Natural killer cell treated with Interleukin-12 subunit alpha and Interleukin-12 subunit beta and Interleukin-15 and Interleukin-18, amount 100 ng/mL, for 72 hours (primary cell): ENCODE measurements at regions not wholly inside any gene's neighbourhood (a gene's known extent, or its start where the extent isn't known, plus 50 kb on each side); places are given as distances from the start of the nearest gene placed in this dataset.

Source experiments
- ATAC-seq, 2 donors: fragments of 150-1000 bp; cut with Tn5 transposase in 1 of 2; sonication (Bioruptor Pico), chemical (Tn5 transposase) in 1 of 2; 2 replicates each; pipeline ENCODE4 v1.10.0; 2021
- DNase-seq: peaks from one replicate; pipeline ENCODE4 v3.0.0; 2022; ENCODE audit warnings: low spot score
- H3K27ac Mint-ChIP-seq, 2 donors: 1 replicate in 1 of 2; 2 replicates in 1 of 2; pipeline ENCODE4 v1.8.0; 2022; ENCODE audit warnings: mixed read lengths in 2 of 2, mild to moderate bottlenecking in 1 of 2, moderate library complexity in 1 of 2
- H3K27me3 Mint-ChIP-seq, 2 donors: 1 replicate in 1 of 2; 2 replicates in 1 of 2; pipeline ENCODE4 v1.8.0; 2022; ENCODE audit warnings: mixed read lengths in 2 of 2
- H3K36me3 Mint-ChIP-seq: one replicate; pipeline ENCODE4 v1.8.0; 2022; ENCODE audit warnings: mixed read lengths
- H3K4me1 Mint-ChIP-seq, 2 donors: 1 replicate in 1 of 2; 2 replicates in 1 of 2; pipeline ENCODE4 v1.8.0; 2022; ENCODE audit warnings: low read depth in 2 of 2, mixed read lengths in 2 of 2, mild to moderate bottlenecking in 1 of 2
- H3K4me3 Mint-ChIP-seq: one replicate; pipeline ENCODE4 v1.8.0; 2022; ENCODE audit warnings: mixed read lengths
- H3K9me3 Mint-ChIP-seq: 2 replicates; pipeline ENCODE4 v1.8.0; 2022; ENCODE audit warnings: mixed read lengths

DNA sequence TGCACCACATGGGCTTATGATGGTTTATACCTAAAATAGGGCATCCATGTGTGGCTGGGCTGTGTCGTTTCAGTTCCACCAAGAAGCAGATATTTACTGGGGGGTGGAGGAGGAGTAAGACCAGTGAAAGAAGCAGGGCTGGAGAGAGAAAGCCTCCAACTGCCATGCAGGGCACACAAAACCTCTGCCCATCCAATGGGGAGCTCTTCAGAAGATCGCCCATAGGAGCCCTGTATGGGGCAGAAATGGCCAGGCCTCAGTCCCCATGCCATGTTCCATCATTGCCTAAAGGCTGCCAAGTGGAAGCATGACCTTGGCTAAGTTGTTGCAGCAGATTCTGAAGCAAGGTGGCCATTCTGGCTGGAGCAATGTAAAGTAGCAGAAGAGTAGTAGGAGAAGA lies 277.0 kb downstream of the MEX3B start:
- no peaks in the 10 kb centered on the region for H3K4me1 Mint-ChIP-seq
- H3K9me3 Mint-ChIP-seq: no peaks in the 10 kb centered on the region
- no peak overlapping the region for H3K4me3 Mint-ChIP-seq
- H3K27me3 Mint-ChIP-seq: peaks cover 0 to 10% of the 10 kb centered on the region in 2 donors
- no peak for DNase-seq
- no peak overlapping the region for H3K27ac Mint-ChIP-seq
- no peaks in the 10 kb centered on the region for H3K36me3 Mint-ChIP-seq
- ATAC-seq: peak in 1 of 2 donors; percentile 52

DNA sequence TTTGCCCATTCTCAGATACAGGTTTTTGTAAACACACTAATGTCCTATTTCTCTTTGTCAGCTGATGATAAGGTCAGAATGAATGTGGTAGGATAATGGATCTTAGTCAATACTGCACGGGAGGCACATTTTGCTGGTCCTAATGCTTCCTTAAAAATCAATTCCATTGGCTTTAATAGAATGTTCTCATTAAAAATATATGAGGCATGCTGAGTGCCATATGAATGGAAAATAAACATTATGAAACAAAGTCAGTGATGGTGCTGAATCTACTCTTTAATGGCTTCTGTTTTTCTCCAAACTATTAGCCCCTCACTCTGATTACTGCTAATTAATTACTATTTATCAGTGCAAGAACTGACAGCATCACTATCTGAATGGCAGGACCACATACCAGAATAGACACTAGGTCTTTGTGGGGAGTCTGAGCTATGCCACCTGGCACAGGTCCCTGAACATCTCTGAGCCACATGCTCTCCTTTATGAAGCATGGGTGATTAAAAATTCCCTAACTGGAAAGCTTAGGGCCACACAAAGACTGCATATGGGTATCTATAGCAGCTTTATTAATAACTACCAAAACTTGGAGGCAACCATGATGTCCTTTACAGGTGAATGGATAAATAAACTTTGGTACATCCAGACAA lies 278.9 kb downstream of the MEX3B start:
- Mint-ChIP-seq H3K4me1 (no peaks in the 10 kb centered on the region), H3K27me3 (peaks cover 0 to 10% of the 10 kb centered on the region in 2 donors), H3K4me3 (no peak overlapping the region), H3K27ac (no peak overlapping the region), H3K9me3 (no peaks in the 10 kb centered on the region), H3K36me3 (no peaks in the 10 kb centered on the region)
- no peak for ATAC-seq
- DNase-seq: no peak

DNA sequence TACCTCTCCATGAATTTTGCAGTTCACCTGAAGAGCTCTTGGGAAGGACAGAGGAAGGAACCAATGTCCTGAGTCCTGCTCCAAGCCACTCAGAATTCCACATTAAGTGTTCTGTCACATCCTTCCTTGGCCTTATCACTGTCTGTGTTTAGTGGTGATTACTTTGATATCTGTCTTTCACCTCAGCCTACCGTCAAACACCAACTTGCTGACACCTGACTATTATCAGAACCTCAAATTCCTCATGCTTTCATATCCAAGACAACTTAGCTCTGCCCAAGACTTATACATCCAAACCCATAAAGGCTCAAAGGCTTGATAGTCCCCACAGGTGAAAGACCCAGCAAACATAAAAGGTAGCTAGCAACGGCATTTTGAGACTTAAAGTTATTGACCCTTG lies 280.0 kb downstream of the MEX3B start:
- Mint-ChIP-seq H3K36me3 (no peaks in the 10 kb centered on the region), H3K4me3 (no peak overlapping the region), H3K27ac (no peak overlapping the region), H3K9me3 (no peaks in the 10 kb centered on the region), H3K27me3 (peaks cover 0 to 10% of the 10 kb centered on the region in 2 donors), H3K4me1 (no peaks in the 10 kb centered on the region)
- ATAC-seq (no peak), DNase-seq (no peak)

DNA sequence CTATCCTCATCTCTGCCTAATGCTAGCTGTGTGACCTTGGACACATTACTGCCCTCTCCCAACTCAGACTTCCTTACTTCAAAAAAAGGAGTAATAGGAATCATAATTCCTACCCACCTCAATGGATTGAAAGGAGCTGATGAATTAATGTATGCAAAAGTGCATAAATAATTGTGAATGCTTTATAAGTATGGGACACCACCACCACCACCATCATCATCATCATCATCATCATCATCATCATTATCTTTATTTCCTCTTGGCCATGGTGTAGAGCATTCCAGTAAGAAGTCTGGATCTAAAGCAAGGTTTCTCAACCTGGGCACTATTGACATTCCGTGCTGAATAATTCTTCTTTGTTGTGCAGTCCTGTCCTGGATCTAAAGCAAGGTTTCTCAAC lies 282.5 kb downstream of the MEX3B start:
- peaks cover 2 to 12% of the 10 kb centered on the region in 2 donors for H3K27me3 Mint-ChIP-seq
- ATAC-seq (no peak), DNase-seq (no peak)
- no peaks in the 10 kb centered on the region for H3K4me1 Mint-ChIP-seq
- no peaks in the 10 kb centered on the region for H3K9me3 Mint-ChIP-seq
- H3K4me3 Mint-ChIP-seq: no peak overlapping the region
- no peaks in the 10 kb centered on the region for H3K36me3 Mint-ChIP-seq
- H3K27ac Mint-ChIP-seq: no peak overlapping the region

DNA sequence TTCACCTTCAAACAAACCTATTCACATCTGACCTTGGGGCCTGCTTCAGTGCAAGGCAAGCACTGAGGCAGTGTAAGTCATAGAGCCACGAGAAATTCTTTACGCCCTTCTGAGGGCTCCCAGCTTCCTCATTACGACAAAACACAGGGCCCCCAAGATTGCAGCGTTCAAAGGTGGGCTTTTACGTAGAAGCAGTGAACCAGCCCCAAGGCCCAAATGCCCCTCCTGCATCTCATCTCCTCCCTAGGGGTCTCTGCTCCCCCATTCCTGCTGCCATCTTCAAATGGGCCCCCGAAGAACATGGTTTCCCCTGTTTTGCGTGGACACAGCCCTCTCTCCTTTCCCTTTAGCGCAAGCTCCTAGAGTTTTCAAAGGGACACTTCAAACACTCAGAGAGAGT lies 285.1 kb downstream of the MEX3B start:
- DNase-seq (no peak), ATAC-seq (no peak)
- Mint-ChIP-seq H3K36me3 (no peaks in the 10 kb centered on the region), H3K9me3 (no peaks in the 10 kb centered on the region), H3K4me1 (no peaks in the 10 kb centered on the region), H3K4me3 (no peak overlapping the region), H3K27me3 (peaks cover 5 to 9% of the 10 kb centered on the region in 2 donors), H3K27ac (no peak overlapping the region)

DNA sequence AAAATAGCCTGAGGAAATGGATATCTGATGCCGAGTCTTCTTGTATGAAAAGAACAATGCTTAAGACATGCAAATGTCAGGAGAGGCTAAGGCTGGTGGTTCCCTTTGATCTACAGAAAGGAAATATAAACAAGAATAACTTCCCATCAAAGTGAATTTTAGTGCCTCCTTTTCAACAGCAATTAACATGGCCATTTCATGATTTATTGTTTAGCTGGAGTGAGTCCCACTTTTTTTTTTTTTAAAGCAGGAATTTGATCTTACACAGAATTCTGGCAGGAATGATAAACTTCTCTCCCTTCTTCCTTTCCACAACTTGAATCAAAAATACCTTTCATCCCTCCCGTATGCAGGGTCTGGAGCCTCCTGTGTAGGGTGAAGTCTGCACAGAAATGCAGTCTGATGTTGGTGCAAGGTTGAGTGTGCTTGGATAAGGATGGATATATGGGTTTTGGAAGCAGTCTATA lies 287.0 kb downstream of the MEX3B start:
- H3K36me3 Mint-ChIP-seq: no peaks in the 10 kb centered on the region
- DNase-seq: no peak

DNA sequence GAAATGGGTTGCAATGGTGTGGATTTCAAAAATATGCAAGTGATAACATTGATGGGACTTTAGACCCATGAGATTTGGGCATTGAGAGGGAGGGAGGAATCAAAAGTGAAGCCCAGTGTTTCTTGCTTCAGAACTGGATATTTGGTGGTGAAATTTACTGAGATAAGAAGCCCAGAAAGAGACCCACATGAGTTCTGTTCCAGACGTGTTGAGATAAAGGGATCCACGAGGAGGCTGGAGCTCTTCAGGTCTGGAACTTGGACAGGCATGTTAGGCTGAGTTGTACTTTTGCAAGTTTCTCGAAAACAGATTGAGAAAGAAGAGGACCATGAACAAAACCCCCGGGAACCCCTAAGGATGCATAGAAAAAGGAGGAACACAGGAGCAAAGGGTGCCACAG lies 290.2 kb downstream of the MEX3B start:
- no peak for ATAC-seq
- Mint-ChIP-seq H3K36me3 (no peaks in the 10 kb centered on the region), H3K9me3 (no peaks in the 10 kb centered on the region), H3K4me1 (no peaks in the 10 kb centered on the region), H3K4me3 (no peak overlapping the region), H3K27me3 (peaks cover 8 to 17% of the 10 kb centered on the region in 2 donors), H3K27ac (no peak overlapping the region)
- no peak for DNase-seq

More for the DNA sequence above, 287.0 kb downstream of the MEX3B start:
- no peak for ATAC-seq
- Mint-ChIP-seq H3K4me3 (no peak overlapping the region), H3K27ac (no peak overlapping the region), H3K4me1 (no peaks in the 10 kb centered on the region), H3K27me3 (peaks cover 8 to 17% of the 10 kb centered on the region in 2 donors), H3K9me3 (no peaks in the 10 kb centered on the region)

DNA sequence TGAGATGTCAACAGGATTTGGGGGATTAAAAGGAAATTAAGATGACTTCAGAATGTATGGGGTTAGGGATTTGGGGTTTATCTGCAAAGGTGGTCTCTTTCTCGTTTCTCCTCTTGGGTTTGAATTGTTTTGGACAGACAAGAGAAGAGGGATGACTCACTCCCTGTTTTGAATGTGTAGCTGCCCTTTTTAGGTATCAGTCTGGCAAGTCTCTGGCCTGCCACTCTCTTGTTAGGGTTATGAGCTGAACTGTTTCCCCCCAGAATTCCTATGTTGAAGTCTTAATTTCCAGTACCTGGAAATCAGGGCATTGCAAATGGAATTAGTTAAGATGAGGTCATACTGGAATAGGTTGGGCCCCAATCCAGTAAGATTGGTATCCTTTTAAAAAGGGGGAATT lies 291.7 kb downstream of the MEX3B start:
- no peak overlapping the region for H3K27ac Mint-ChIP-seq
- H3K9me3 Mint-ChIP-seq: no peaks in the 10 kb centered on the region
- no peak for ATAC-seq
- H3K27me3 Mint-ChIP-seq: peaks cover 6 to 17% of the 10 kb centered on the region in 2 donors
- H3K4me1 Mint-ChIP-seq: no peaks in the 10 kb centered on the region
- H3K4me3 Mint-ChIP-seq: no peak overlapping the region
- no peaks in the 10 kb centered on the region for H3K36me3 Mint-ChIP-seq
- DNase-seq: no peak

DNA sequence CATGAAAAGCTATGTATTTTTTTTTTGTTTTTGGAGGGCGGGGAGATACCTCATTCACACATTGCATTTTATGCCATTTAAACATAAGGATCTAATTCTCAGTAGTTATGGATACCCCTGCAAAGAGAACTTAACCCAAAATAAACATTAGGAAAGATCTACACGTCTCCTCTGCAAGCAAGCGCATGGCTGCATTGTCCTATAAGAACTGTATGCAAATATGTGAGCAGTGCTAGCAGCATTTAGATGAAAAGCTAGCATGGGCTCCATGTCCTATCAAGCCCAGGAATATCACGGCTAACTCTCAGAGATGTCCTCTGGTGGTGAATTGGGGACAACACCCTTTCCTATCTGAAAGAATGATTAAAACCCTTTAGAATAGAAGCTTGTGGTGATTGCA lies 292.8 kb downstream of the MEX3B start:
- H3K27ac Mint-ChIP-seq: no peak overlapping the region

DNA sequence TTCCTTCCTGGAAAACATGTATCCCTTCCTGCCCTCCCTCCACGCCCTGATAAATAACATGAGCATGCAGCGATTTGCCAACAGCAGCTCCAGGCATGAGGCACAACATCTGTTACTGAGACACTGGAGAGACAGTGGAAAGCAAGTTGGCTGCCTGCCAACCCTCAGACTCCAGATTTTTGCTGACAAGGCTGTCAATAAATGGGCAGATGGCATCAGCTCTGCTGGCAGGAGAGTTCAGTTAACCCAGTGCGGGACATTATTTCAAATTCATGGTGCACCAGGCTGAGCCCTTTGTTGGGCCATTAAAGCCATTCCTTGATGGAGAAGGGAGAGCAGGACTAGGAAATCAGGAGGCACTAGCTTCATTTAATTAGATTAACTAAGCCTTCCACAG lies 293.3 kb downstream of the MEX3B start:
- Mint-ChIP-seq H3K27ac (no peak overlapping the region), H3K9me3 (no peaks in the 10 kb centered on the region), H3K36me3 (no peaks in the 10 kb centered on the region), H3K4me3 (no peak overlapping the region), H3K27me3 (peaks cover 8% of the 10 kb centered on the region in 2 donors), H3K4me1 (no peaks in the 10 kb centered on the region)
- no peak for ATAC-seq
- DNase-seq: no peak

More for the DNA sequence above, 292.8 kb downstream of the MEX3B start:
- DNase-seq (no peak), ATAC-seq (no peak)
- no peaks in the 10 kb centered on the region for H3K4me1 Mint-ChIP-seq
- no peaks in the 10 kb centered on the region for H3K36me3 Mint-ChIP-seq
- H3K27me3 Mint-ChIP-seq: peaks cover 8 to 12% of the 10 kb centered on the region in 2 donors
- H3K9me3 Mint-ChIP-seq: no peaks in the 10 kb centered on the region
- H3K4me3 Mint-ChIP-seq: no peak overlapping the region

DNA sequence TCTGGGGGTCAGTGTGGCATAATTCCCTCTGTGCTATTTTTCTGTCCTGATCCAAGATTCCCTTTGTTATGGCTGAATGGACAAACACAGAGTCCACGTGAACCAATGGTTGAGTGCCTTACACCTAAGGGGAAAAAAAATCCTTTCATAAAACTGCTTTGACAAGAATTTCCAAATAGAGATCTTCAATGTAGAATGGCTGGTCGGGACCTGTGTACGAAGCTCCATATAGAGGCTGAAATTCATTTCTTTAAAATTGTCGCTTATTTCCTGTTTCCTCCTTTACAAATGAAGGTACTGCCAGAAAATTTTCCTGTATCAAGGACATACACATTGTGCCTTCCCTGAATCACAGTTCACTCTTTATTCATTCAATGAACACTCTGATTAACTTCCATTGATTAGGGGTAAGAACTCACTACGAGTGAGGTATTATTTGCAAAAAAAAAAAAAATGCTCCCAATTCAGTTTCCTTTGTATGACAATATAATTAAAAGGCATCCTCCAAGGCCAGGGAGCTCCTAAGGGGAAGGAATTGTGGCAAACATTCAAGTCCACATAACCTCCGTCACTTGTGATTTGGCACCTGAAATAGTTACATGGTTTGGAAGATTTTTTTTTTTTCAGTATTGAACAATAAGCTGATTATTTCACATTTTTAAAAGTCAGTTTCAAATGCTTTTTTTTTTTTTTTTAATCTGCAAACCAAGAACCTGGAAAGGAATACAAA lies 293.8 kb downstream of the MEX3B start:
- H3K9me3 Mint-ChIP-seq: no peaks in the 10 kb centered on the region
- H3K36me3 Mint-ChIP-seq: no peaks in the 10 kb centered on the region
- no peaks in the 10 kb centered on the region for H3K4me1 Mint-ChIP-seq
- no peak overlapping the region for H3K4me3 Mint-ChIP-seq
- H3K27ac Mint-ChIP-seq: no peak overlapping the region
- ATAC-seq: no peak
- DNase-seq: no peak
- H3K27me3 Mint-ChIP-seq: peaks cover 8% of the 10 kb centered on the region in 2 donors

DNA sequence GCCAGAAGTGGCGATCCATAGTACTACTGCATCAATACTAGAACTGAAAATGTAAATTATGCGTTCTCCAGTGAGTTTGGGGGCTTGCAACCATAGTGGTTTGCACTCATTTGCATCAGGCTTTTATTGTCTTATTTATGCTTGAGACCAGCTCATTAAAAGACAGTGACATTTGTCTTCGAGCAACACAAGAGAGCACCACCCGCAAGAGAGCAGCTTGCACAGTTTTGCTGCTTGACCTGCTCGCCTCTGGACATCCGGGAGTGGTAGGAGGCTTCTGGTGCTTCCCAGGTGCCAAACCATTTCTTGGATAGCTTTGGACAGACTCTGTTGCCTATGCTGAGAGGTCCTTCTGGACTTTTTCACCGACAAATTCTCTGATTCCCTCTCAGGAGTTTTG lies 294.6 kb downstream of the MEX3B start:
- no peaks in the 10 kb centered on the region for H3K9me3 Mint-ChIP-seq
- no peaks in the 10 kb centered on the region for H3K36me3 Mint-ChIP-seq
- ATAC-seq (no peak), DNase-seq (no peak)
- H3K27ac Mint-ChIP-seq: no peak overlapping the region
- peaks cover 8% of the 10 kb centered on the region in 2 donors for H3K27me3 Mint-ChIP-seq
- no peak overlapping the region for H3K4me3 Mint-ChIP-seq
- H3K4me1 Mint-ChIP-seq: no peaks in the 10 kb centered on the region

DNA sequence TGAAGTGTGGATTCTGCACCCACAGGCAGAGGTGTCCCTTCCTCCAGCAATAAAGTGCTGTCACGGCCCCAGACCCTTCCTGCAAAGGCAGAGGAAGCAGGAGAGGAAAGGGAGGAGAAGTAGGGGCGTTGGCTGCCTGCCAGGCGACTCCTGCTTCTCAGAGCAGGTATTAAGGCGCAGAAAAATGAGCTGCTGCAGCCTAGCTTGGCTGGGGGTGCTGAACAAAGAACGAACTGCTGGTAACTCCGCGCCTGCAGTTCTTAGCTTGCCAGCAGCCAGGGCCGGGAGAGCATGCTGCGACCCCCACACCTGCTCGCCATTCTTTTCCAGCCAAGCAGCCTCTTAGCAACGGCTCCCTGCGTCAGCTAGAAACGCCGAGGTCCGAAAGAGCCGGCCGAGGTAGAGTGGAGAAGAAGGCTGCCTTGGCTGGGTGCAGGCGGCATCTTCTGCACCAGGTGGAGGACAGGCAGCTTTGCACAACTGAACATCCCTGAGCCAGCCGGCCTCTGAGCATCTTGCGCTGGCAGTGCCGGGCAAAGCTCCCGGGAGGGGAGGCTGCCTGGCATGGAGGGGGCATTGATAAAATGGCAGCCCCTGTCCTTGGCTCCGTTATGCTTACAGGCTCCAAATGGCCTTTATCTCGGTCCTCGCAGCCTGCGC lies 296.0 kb downstream of the MEX3B start:
- DNase-seq (no peak), ATAC-seq (no peak)
- Mint-ChIP-seq H3K27ac (no peak overlapping the region), H3K9me3 (no peaks in the 10 kb centered on the region), H3K4me3 (no peak overlapping the region), H3K27me3 (peaks cover 0 to 2% of the 10 kb centered on the region in 2 donors), H3K36me3 (no peaks in the 10 kb centered on the region), H3K4me1 (no peaks in the 10 kb centered on the region)

DNA sequence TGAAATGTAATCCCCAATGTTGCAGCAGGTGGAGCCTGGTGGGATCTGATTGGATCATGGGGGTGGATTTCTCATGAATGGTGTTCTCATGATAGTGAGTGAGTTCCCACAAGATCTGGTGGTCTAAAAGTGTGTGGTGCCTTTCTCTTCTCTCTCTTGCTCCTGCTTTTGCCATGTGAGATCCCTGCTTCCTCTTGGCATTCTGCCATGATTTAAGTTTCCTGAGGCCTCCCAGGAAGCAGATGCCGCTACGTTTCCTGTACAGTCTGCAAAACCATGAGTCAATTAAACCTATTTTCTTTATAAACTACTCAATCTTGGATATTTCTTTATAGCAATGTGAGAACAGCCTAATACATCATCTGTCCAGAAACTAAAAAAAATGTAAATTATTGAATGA lies 298.3 kb downstream of the MEX3B start:
- no peaks in the 10 kb centered on the region for H3K36me3 Mint-ChIP-seq
- H3K27ac Mint-ChIP-seq: no peak overlapping the region
- DNase-seq (no peak), ATAC-seq (no peak)
- H3K4me3 Mint-ChIP-seq: no peak overlapping the region
- peaks cover 0 to 7% of the 10 kb centered on the region in 2 donors for H3K27me3 Mint-ChIP-seq
- no peaks in the 10 kb centered on the region for H3K4me1 Mint-ChIP-seq
- no peaks in the 10 kb centered on the region for H3K9me3 Mint-ChIP-seq
